ENCODE measurements at regions not wholly inside any gene's neighbourhood (a gene's known extent, or its start where the extent isn't known, plus 50 kb on each side); places are given as distances from the start of the nearest gene placed in this dataset.

DNA sequence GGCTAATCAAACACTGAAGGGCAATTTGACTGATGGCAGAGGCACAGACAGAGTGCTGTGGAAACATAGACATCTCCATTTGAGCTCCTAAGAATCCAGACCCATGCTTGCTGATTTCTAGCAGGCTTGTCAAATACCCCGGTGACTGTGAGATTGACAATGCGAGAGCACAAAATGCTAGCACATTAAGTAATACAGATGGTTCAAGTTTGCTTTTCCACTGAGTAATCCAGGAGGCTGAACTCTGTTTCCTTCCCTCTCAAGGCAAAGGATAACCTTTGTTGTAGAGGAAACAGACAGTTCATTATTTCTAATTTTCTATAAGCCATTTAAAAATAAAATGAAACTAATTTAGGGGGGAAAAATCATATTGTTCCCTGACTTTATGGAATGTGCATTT is 256.5 kb upstream of the CRY1 start:
- TF ChIP-seq, protein P1, sequence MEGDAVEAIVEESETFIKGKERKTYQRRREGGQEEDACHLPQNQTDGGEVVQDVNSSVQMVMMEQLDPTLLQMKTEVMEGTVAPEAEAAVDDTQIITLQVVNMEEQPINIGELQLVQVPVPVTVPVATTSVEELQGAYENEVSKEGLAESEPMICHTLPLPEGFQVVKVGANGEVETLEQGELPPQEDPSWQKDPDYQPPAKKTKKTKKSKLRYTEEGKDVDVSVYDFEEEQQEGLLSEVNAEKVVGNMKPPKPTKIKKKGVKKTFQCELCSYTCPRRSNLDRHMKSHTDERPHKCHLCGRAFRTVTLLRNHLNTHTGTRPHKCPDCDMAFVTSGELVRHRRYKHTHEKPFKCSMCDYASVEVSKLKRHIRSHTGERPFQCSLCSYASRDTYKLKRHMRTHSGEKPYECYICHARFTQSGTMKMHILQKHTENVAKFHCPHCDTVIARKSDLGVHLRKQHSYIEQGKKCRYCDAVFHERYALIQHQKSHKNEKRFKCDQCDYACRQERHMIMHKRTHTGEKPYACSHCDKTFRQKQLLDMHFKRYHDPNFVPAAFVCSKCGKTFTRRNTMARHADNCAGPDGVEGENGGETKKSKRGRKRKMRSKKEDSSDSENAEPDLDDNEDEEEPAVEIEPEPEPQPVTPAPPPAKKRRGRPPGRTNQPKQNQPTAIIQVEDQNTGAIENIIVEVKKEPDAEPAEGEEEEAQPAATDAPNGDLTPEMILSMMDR (IDR thresholded peaks at IDR 0.05 in 2 of 3, conservative IDR thresholded peaks at IDR 0.05 in 1 of 3; ENCODE audit: insufficient read depth in 2 of 3, low read depth in 1 of 3, low read length in 3 of 3): no peak
- TF ChIP-seq GABPB1 (CRISPR knock-in tag; IDR thresholded peaks at IDR 0.05): no peak
- TF ChIP-seq ILF3 (IDR thresholded peaks at IDR 0.05; ENCODE audit: borderline replicate concordance): no peak
- no peak for TF ChIP-seq ZNF253 (CRISPR knock-in tag; conservative IDR thresholded peaks at IDR 0.05)
- no peak for TF ChIP-seq MYC (IDR thresholded peaks at IDR 0.05; ENCODE audit: low read depth, low read length)
- no peak for TF ChIP-seq MYC (CRISPR knock-in tag; IDR thresholded peaks at IDR 0.05; ENCODE audit: borderline replicate concordance, low read depth)
- TF ChIP-seq MTF1 (CRISPR knock-in tag; IDR thresholded peaks at IDR 0.05; ENCODE audit: borderline replicate concordance): no peak
